B cell (primary cell): ENCODE measurements at regions not wholly inside any gene's neighbourhood (a gene's known extent, or its start where the extent isn't known, plus 50 kb on each side); places are given as distances from the start of the nearest gene placed in this dataset.

Experiments
- ATAC-seq: fragments of 200-7000 bp; cut with Tn5 transposase; one replicate; pipeline ENCODE4 v1.10.0; 2021; ENCODE audit warnings: low read depth, mild to moderate bottlenecking, moderate number of reproducible peaks, moderate library complexity
- CTCF ChIA-PET: fragments of 350-600 bp; sonication (Branson Sonifier 250); formaldehyde crosslinking; loops from one replicate; lab custom pipeline; 2021; ENCODE audit warnings: antibody characterized with exemption, inconsistent platforms; lab: Charles Lee
- POLR2A ChIA-PET: fragments of 350-600 bp; sonication (Branson Sonifier 250); formaldehyde crosslinking; loops from one replicate; lab custom pipeline; 2021; ENCODE audit warnings: antibody characterized with exemption; lab: Charles Lee
- DNase-seq: peaks from one replicate; pipeline ENCODE4 v3.0.0; 2013
- H2AFZ ChIP-seq: 2 replicates; pipeline ENCODE4 v1.6.1; 2012; ENCODE audit warnings: mild to moderate bottlenecking, low read depth, low read length; ENCODE audit not compliant: insufficient read depth, poor library complexity, severe bottlenecking
- H3K27ac ChIP-seq, 2 donors: 1 replicate in 1 of 2; 2 replicates in 1 of 2; pipeline ENCODE4 v1.5.1; 2012 to 2013; ENCODE audit warnings: low read length in 2 of 2, mild to moderate bottlenecking in 2 of 2, moderate library complexity in 1 of 2
- H3K27me3 ChIP-seq, 4 experiments: fragments of 200-600 bp in 1 of 4; sonication (generic) in 1 of 4; replicated peaks in 1 of 4; 1 replicate in 2 of 4; 2 replicates in 2 of 4; pipeline versions ENCODE4 v1.6.1 to v1.7.0; 2013 to 2016; ENCODE audit warnings: low read length in 3 of 4, mild to moderate bottlenecking in 2 of 4, mixed read lengths in 1 of 4, moderate library complexity in 1 of 4; ENCODE audit not compliant: insufficient read depth in 4 of 4, control insufficient read depth in 3 of 4; ENCODE audit errors: control extremely low read depth in 1 of 4
- H3K36me3 ChIP-seq, 2 experiments: replicated peaks in 1 of 2; 1 replicate in 1 of 2; 2 replicates in 1 of 2; pipeline versions ENCODE4 v1.6.1 to v1.7.1; 2013; ENCODE audit warnings: low read length in 1 of 2; ENCODE audit not compliant: insufficient read depth in 2 of 2, control insufficient read depth in 1 of 2; ENCODE audit errors: control extremely low read depth in 1 of 2, extremely low read depth in 1 of 2
- H3K4me1 ChIP-seq, 2 donors: fragments of 200-600 bp in 1 of 2; sonication (generic) in 1 of 2; 1 replicate in 1 of 2; 2 replicates in 1 of 2; pipeline versions ENCODE4 v1.5.1 to v1.6.1; 2013 to 2017; ENCODE audit warnings: low read length in 2 of 2; ENCODE audit not compliant: control insufficient read depth in 2 of 2, insufficient read depth in 2 of 2
- H3K4me2 ChIP-seq: replicated peaks from 2 replicates; pipeline ENCODE3; 2012; ENCODE audit warnings: mild to moderate bottlenecking, low read depth, low read length; ENCODE audit not compliant: poor library complexity, severe bottlenecking
- H3K4me3 ChIP-seq, 5 experiments: fragments of 200-600 bp in 1 of 5; sonication (generic) in 1 of 5; 1 replicate in 3 of 5; 2 replicates in 2 of 5; pipeline versions ENCODE4 v1.5.1 to v1.7.0; 2011 to 2016; ENCODE audit warnings: low read length in 4 of 5, mild to moderate bottlenecking in 4 of 5, low read depth in 2 of 5, control low read depth in 1 of 5, moderate library complexity in 1 of 5; ENCODE audit not compliant: insufficient read depth in 1 of 5; ENCODE audit errors: control extremely low read depth in 1 of 5, extremely low read depth in 1 of 5
- H3K79me2 ChIP-seq: fragments of 200-600 bp; sonication (generic); one replicate; pipeline ENCODE4 v1.6.0; 2016; ENCODE audit warnings: low read length; ENCODE audit not compliant: control insufficient read depth, insufficient read depth
- H3K9ac ChIP-seq: fragments of 200-600 bp; sonication (generic); 2 replicates; pipeline ENCODE4 v1.6.1; 2017; ENCODE audit warnings: mild to moderate bottlenecking, low read length, moderate library complexity
- H3K9me3 ChIP-seq, 3 donors: one replicate each; pipeline versions ENCODE4 v1.6.1 to v1.7.1; 2013; ENCODE audit warnings: low read length in 2 of 3; ENCODE audit not compliant: control insufficient read depth in 2 of 3, insufficient read depth in 1 of 3; ENCODE audit errors: control extremely low read depth in 1 of 3
- H4K20me1 ChIP-seq: 2 replicates; pipeline ENCODE4 v1.6.0; 2012; ENCODE audit warnings: mild to moderate bottlenecking, low read length; ENCODE audit not compliant: insufficient read depth, control insufficient read depth, poor library complexity, severe bottlenecking
- H3K27ac Mint-ChIP-seq: one replicate; pipeline ENCODE4 v1.8.0; 2021; ENCODE audit warnings: mixed read lengths
- H3K27me3 Mint-ChIP-seq: one replicate; pipeline ENCODE4 v1.8.0; 2021; ENCODE audit warnings: mixed read lengths
- H3K4me1 Mint-ChIP-seq: one replicate; pipeline ENCODE4 v1.8.0; 2021; ENCODE audit warnings: mixed read lengths
- H3K4me3 Mint-ChIP-seq: one replicate; pipeline ENCODE4 v1.8.0; 2021; ENCODE audit warnings: mixed read lengths
- H3K9me3 Mint-ChIP-seq: one replicate; pipeline ENCODE4 v1.8.0; 2022; ENCODE audit warnings: mixed read lengths; ENCODE audit not compliant: insufficient read depth
- EZH2 ChIP-seq: IDR thresholded peaks from 2 replicates; pipeline ENCODE4 v1.6.1; 2012; ENCODE audit warnings: borderline replicate concordance, low read depth, mild to moderate bottlenecking, moderate library complexity, low read length; ENCODE audit not compliant: insufficient read depth, poor library complexity, severe bottlenecking
- WGBS: methylation state at CpG from one replicate; pipeline ENCODE4 v1.1.5; 2013; ENCODE audit warnings: missing lambda C conversion rate; ENCODE audit not compliant: insufficient coverage; 5-methylcytosine and 5-hydroxymethylcytosine counted together
- intact Hi-C: fragments of 100-400 bp; cut with micrococcal nuclease; formaldehyde crosslinking; loops from one replicate; pipeline ENCODE4 v1.10.0; 2022
- TF ChIP-seq, protein P1 (sequence below): fragments of 200-600 bp; IDR thresholded peaks from one replicate; pipeline ENCODE4 v1.8.0; 2022; ENCODE audit warnings: antibody characterized with exemption, mild to moderate bottlenecking

DNA sequence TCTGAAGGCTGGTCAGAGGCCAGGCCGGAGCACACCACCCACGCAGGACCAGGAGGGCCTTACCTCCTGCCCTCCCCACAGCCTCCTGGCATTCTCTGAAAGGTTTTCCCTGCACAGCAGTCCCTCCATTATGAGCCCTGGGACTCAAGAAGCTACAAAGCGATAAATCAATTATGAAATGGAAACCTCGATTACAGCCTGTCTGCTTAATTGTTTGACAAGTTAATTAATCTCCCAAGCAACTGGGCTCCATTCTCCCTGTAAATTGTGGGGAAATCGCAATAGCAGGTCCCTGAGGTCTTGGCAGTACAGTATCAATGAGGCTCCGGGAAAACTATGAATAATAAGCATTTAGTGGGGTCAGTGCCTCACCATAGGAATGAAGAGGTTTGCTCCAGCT, 683.5 kb downstream of the NTRK3 start:
- ChIA-PET CTCF (no interaction called here), POLR2A (no interaction called here)
- Mint-ChIP-seq H3K4me3 (no peak overlapping the region), H3K9me3 (peaks cover 7% of the 10 kb centered on the region), H3K4me1 (peaks cover 2% of the 10 kb centered on the region), H3K27me3 (no peaks in the 10 kb centered on the region), H3K27ac (no peak overlapping the region)
- H3K4me2 ChIP-seq: no peak overlapping the region
- no peaks in the 10 kb centered on the region for H3K36me3 ChIP-seq
- TF ChIP-seq EZH2: no peak
- TF ChIP-seq, protein P1, sequence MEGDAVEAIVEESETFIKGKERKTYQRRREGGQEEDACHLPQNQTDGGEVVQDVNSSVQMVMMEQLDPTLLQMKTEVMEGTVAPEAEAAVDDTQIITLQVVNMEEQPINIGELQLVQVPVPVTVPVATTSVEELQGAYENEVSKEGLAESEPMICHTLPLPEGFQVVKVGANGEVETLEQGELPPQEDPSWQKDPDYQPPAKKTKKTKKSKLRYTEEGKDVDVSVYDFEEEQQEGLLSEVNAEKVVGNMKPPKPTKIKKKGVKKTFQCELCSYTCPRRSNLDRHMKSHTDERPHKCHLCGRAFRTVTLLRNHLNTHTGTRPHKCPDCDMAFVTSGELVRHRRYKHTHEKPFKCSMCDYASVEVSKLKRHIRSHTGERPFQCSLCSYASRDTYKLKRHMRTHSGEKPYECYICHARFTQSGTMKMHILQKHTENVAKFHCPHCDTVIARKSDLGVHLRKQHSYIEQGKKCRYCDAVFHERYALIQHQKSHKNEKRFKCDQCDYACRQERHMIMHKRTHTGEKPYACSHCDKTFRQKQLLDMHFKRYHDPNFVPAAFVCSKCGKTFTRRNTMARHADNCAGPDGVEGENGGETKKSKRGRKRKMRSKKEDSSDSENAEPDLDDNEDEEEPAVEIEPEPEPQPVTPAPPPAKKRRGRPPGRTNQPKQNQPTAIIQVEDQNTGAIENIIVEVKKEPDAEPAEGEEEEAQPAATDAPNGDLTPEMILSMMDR: no peak
- no peak overlapping the region for H3K27ac ChIP-seq
- H3K4me3 ChIP-seq: no peak overlapping the region
- H3K79me2 ChIP-seq: no peaks in the 10 kb centered on the region
- H3K4me1 ChIP-seq: no peaks in the 10 kb centered on the region
- H4K20me1 ChIP-seq: no peaks in the 10 kb centered on the region
- no peaks in the 10 kb centered on the region for H3K27me3 ChIP-seq
- WGBS: 95% methylated on average over 4 of the region's 6 CpGs
- no peaks in the 10 kb centered on the region for H3K9me3 ChIP-seq
- DNase-seq (no peak), ATAC-seq (no peak)
- intact Hi-C loops: no loop called here
- no peak overlapping the region for H2AFZ ChIP-seq
- H3K9ac ChIP-seq: no peak overlapping the region

- ATAC-seq: no peak
- CTCF ChIA-PET: no interaction called here
- H3K27ac ChIP-seq: no peak overlapping the region
- no peak overlapping the region for H2AFZ ChIP-seq
- no peaks in the 10 kb centered on the region for H4K20me1 ChIP-seq
- H3K36me3 ChIP-seq: no peaks in the 10 kb centered on the region
- intact Hi-C loops: no loop called here
- no peak for DNase-seq
- POLR2A ChIA-PET: no interaction called here
- no peaks in the 10 kb centered on the region for H3K27me3 ChIP-seq
- H3K9me3 ChIP-seq: no peaks in the 10 kb centered on the region
- TF ChIP-seq EZH2: no peak
- 97% methylated on average over 4 of the region's 8 CpGs for WGBS
- no peaks in the 10 kb centered on the region for H3K4me1 ChIP-seq
- no peaks in the 10 kb centered on the region for H3K27me3 Mint-ChIP-seq
- no peak overlapping the region for H3K4me3 ChIP-seq
- no peak overlapping the region for H3K4me2 ChIP-seq
- no peak overlapping the region for H3K27ac Mint-ChIP-seq
- peaks cover 7% of the 10 kb centered on the region for H3K9me3 Mint-ChIP-seq
- no peak overlapping the region for H3K9ac ChIP-seq
- peaks cover 2% of the 10 kb centered on the region for H3K4me1 Mint-ChIP-seq
- no peak overlapping the region for H3K4me3 Mint-ChIP-seq
- no peaks in the 10 kb centered on the region for H3K79me2 ChIP-seq
Observed at GRCh38 chr15:87572381-87572910, 684.1 kb downstream of the NTRK3 start.
